DND-41 (cell line): ENCODE measurements at regions not wholly inside any gene's neighbourhood (a gene's known extent, or its start where the extent isn't known, plus 50 kb on each side); places are given as distances from the start of the nearest gene placed in this dataset.
"Not testable (repeated sequence)": the region's sequence is repeated elsewhere in the genome, so short reads cannot be mapped to it uniquely, and the experiment has no call there.

Experiments
- ATAC-seq: fragments of 200-7000 bp; cut with Tn5 transposase; 3 replicates; pipeline ENCODE4 v1.9.1; 2021; ENCODE audit warnings: low read depth; ENCODE audit not compliant: insufficient read depth
- DNase-seq: peaks from one replicate; pipeline ENCODE4 v3.0.0-alpha.2; 2020
- H2AFZ ChIP-seq: 2 replicates; pipeline ENCODE4 v1.6.0; 2012; ENCODE audit warnings: low read depth, low read length
- H3K27ac ChIP-seq: 2 replicates; pipeline ENCODE4 v1.5.1; 2012; ENCODE audit warnings: low read length, inconsistent platforms
- H3K27me3 ChIP-seq: fragments of 200-600 bp; sonication (generic); 2 replicates; pipeline ENCODE4 v1.6.0; 2012; ENCODE audit warnings: low read length, mild to moderate bottlenecking, inconsistent platforms; ENCODE audit not compliant: insufficient read depth, poor library complexity
- H3K36me3 ChIP-seq: 2 replicates; pipeline ENCODE4 v1.5.1; 2012; ENCODE audit warnings: low read length, inconsistent platforms; ENCODE audit not compliant: insufficient read depth
- H3K4me1 ChIP-seq: 2 replicates; pipeline ENCODE4 v1.5.1; 2012; ENCODE audit warnings: mild to moderate bottlenecking, low read length; ENCODE audit not compliant: insufficient read depth
- H3K4me2 ChIP-seq: 2 replicates; pipeline ENCODE4 v1.6.0; 2012; ENCODE audit warnings: mild to moderate bottlenecking, moderate library complexity, low read length, inconsistent platforms; ENCODE audit not compliant: insufficient read depth
- H3K4me3 ChIP-seq, 2 experiments: fragments of 200-600 bp in 1 of 2; shearing (Covaris generic) in 1 of 2; 2 replicates each; pipeline ENCODE4 v1.5.1; 2012 to 2016; ENCODE audit warnings: inconsistent platforms in 2 of 2, low read length in 2 of 2, mild to moderate bottlenecking in 2 of 2, low read depth in 1 of 2, moderate library complexity in 1 of 2
- H3K79me2 ChIP-seq: 2 replicates; pipeline ENCODE4 v1.6.0; 2012; ENCODE audit warnings: low read length, inconsistent platforms; ENCODE audit not compliant: insufficient read depth
- H3K9ac ChIP-seq: 2 replicates; pipeline ENCODE4 v1.6.0; 2012; ENCODE audit warnings: low read depth, mild to moderate bottlenecking, inconsistent platforms, low read length, moderate library complexity
- H3K9me3 ChIP-seq: 2 replicates; pipeline ENCODE4 v1.5.1; 2012; ENCODE audit warnings: low read length, moderate library complexity, mild to moderate bottlenecking, inconsistent platforms; ENCODE audit not compliant: insufficient read depth, severe bottlenecking
- H4K20me1 ChIP-seq: 2 replicates; pipeline ENCODE4 v1.6.0; 2012; ENCODE audit warnings: low read length; ENCODE audit not compliant: insufficient read depth
- EZH2 ChIP-seq: IDR thresholded peaks from 3 replicates; pipeline ENCODE4 v1.6.1; 2012; ENCODE audit warnings: borderline replicate concordance, low read depth, mild to moderate bottlenecking, moderate library complexity, low read length, inconsistent platforms; ENCODE audit not compliant: severe bottlenecking
- TF ChIP-seq, protein P1 (sequence below): IDR thresholded peaks from 2 replicates; pipeline ENCODE4 v1.5.1; 2012; ENCODE audit warnings: borderline replicate concordance, low read length, moderate library complexity, mild to moderate bottlenecking; ENCODE audit not compliant: poor library complexity, severe bottlenecking; ENCODE audit errors: extremely low read depth

DNA sequence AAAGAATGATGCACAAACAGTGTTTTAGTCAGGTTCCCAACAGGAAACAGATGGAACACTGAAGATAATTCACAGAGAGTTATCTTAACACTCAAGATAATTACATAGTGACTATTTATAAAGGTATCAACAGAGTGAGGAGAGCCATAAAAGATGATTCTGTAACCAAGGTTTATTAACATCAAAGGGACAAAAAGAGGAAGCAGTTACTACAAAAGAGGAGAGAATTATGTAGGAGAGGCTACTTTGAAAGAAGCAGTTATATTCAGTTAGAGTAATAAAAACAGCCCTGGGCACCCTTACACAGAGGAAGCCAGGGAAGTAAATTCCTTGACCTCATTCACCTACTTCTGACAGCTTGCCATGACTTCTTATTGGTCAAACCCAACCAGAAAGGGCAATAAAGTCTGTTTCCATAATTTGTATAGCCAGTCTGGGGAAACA lies 326.5 kb upstream of the SLC39A10 start:
- H3K9ac ChIP-seq, result no peak overlapping the region
- H3K27me3 ChIP-seq, result no peaks in the 10 kb centered on the region
- peak overlapping the region; percentile 40 for H3K27ac ChIP-seq
- no peaks in the 10 kb centered on the region for H3K36me3 ChIP-seq
- H3K4me3 ChIP-seq, result no peak overlapping the region
- H3K4me1 ChIP-seq, result peaks cover 16% of the 10 kb centered on the region
- H3K79me2 ChIP-seq, result no peaks in the 10 kb centered on the region
- ATAC-seq (peak; percentile 31; the same call in 1 of the 3 replicates), DNase-seq (no peak)
- H2AFZ ChIP-seq, result peak overlapping the region; percentile 15; the same call in 1 of the 2 replicates
- H3K4me2 ChIP-seq, result no peak overlapping the region
- H4K20me1 ChIP-seq, result no peaks in the 10 kb centered on the region
- no peaks in the 10 kb centered on the region for H3K9me3 ChIP-seq
- TF ChIP-seq EZH2, result no peak
- TF ChIP-seq, protein P1, sequence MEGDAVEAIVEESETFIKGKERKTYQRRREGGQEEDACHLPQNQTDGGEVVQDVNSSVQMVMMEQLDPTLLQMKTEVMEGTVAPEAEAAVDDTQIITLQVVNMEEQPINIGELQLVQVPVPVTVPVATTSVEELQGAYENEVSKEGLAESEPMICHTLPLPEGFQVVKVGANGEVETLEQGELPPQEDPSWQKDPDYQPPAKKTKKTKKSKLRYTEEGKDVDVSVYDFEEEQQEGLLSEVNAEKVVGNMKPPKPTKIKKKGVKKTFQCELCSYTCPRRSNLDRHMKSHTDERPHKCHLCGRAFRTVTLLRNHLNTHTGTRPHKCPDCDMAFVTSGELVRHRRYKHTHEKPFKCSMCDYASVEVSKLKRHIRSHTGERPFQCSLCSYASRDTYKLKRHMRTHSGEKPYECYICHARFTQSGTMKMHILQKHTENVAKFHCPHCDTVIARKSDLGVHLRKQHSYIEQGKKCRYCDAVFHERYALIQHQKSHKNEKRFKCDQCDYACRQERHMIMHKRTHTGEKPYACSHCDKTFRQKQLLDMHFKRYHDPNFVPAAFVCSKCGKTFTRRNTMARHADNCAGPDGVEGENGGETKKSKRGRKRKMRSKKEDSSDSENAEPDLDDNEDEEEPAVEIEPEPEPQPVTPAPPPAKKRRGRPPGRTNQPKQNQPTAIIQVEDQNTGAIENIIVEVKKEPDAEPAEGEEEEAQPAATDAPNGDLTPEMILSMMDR, result no peak

DNA sequence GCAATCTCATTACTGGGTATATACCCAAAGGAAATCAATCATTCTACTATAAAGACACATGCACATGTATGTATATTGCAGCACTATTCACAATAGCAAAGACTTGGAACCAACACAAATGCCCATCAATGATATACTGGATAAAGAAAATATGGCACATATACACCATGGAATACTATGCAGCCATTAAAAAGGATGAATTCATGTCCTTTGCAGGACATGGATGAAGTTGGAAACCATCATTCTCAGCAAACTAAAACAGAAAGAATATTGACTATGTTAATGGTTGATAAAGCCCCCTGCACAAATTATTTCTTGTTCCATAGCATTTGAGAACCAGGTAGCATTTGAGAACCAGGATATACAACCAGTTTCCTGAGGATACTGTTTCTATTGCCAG lies 327.2 kb upstream of the SLC39A10 start:
- H2AFZ ChIP-seq, H3K4me2 ChIP-seq, H3K27me3 ChIP-seq, H3K4me3 ChIP-seq, ATAC-seq, H3K36me3 ChIP-seq, DNase-seq, H3K9ac ChIP-seq, H3K79me2 ChIP-seq, H3K9me3 ChIP-seq, H4K20me1 ChIP-seq, H3K27ac ChIP-seq: not testable (repeated sequence)
- H3K4me1 ChIP-seq, result peaks cover 16% of the 10 kb centered on the region

DNA sequence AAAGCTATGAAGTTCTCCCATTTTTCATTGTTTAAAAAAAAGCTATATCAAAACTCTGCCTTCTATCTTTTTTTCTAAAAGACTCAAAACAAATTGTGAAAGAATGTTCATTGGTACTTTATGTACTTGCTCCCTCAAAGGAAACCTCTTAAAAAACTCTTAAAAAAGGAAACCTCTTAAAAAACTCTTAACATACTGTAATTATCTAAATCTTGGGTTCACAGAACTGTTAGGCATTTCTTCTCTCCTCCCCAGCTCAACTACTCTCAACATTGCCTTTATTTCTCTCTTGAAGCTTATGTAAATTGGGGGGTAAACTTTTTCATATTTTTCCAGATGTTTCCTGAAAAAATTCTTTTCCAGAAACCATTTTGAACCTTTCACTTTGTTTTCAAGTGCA lies 330.5 kb upstream of the SLC39A10 start:
- no peaks in the 10 kb centered on the region for H3K79me2 ChIP-seq
- H3K9me3 ChIP-seq, result peaks cover 5% of the 10 kb centered on the region
- H3K27ac ChIP-seq, result no peak overlapping the region
- no peaks in the 10 kb centered on the region for H3K27me3 ChIP-seq
- H3K4me2 ChIP-seq, result no peak overlapping the region
- TF ChIP-seq EZH2, result no peak
- TF ChIP-seq, protein P1, result no peak
- H4K20me1 ChIP-seq, result no peaks in the 10 kb centered on the region
- ATAC-seq, result no peak
- no peaks in the 10 kb centered on the region for H3K36me3 ChIP-seq
- no peak for DNase-seq
- no peak overlapping the region for H2AFZ ChIP-seq
- H3K9ac ChIP-seq, result no peak overlapping the region
- peaks cover 26% of the 10 kb centered on the region for H3K4me1 ChIP-seq
- H3K4me3 ChIP-seq, result no peak overlapping the region

DNA sequence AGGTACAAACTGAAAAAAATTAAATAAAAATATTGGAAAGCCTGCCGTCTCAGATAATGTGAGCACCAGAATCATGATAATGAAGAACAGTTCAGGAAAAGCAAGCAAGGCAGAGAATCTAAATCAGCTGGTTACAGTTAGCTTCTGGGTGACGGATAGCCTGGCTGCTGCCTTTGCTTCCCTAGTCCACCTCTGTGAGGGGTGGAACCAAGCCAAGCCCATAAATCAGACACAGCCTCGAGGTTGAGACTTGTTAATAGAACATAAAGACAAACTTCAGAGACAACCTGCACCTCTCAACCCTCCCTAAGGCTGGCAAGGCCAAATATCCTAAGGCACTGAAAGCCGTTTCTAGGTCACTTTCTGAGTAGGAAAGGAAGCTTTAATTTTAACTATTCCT lies 334.7 kb upstream of the SLC39A10 start:
- Histone ChIP-seq H2AFZ (peak overlapping the region; percentile 14), H3K4me3 (no peak overlapping the region), H3K79me2 (no peaks in the 10 kb centered on the region), H4K20me1 (no peaks in the 10 kb centered on the region), H3K27ac (peak overlapping the region; percentile 10; the same call in 1 of the 2 replicates), H3K9ac (no peak overlapping the region), H3K9me3 (peaks cover 5% of the 10 kb centered on the region), H3K4me1 (peaks cover 52% of the 10 kb centered on the region), H3K4me2 (no peak overlapping the region), H3K36me3 (no peaks in the 10 kb centered on the region), H3K27me3 (no peaks in the 10 kb centered on the region)
- no peak for DNase-seq
- TF ChIP-seq, protein P1, result no peak
- TF ChIP-seq EZH2, result no peak
- ATAC-seq, result no peak
